OCI-M2 (cell line): ENCODE measurements at regions not wholly inside any gene's neighbourhood (a gene's known extent, or its start where the extent isn't known, plus 50 kb on each side); places are given as distances from the start of the nearest gene placed in this dataset.
"Not testable (repeated sequence)": the region's sequence is repeated elsewhere in the genome, so short reads cannot be mapped to it uniquely, and the experiment has no call there.

Experiments
- DNase-seq: peaks from one replicate; lab custom pipeline; 2025; ENCODE audit not compliant: unreplicated experiment; lab: John Stamatoyannopoulos, UW

- not testable (repeated sequence) for DNase-seq
These were observed 542.9 kb upstream of the CHD1 start for GRCh38 chr5:99471726-99472125.

- DNase-seq, result not testable (repeated sequence)
These were observed 542.4 kb upstream of the CHD1 start for GRCh38 chr5:99471178-99471577.

- DNase-seq, result not testable (repeated sequence)
These were observed 541.8 kb upstream of the CHD1 start for GRCh38 chr5:99470636-99471035.

- no peak for DNase-seq
These were observed 531.9 kb upstream of the CHD1 start for GRCh38 chr5:99460701-99461100.

- DNase-seq, result no peak
These were observed 524.4 kb upstream of the CHD1 start for GRCh38 chr5:99453196-99453595.

- DNase-seq, result no peak
These were observed 521.0 kb upstream of the CHD1 start for GRCh38 chr5:99449786-99450185.

- no peak for DNase-seq
These were observed 517.0 kb upstream of the CHD1 start for GRCh38 chr5:99445805-99446204.

- no peak for DNase-seq
These were observed 512.4 kb upstream of the CHD1 start for GRCh38 chr5:99441235-99441634.

- no peak for DNase-seq
These were observed 509.8 kb upstream of the CHD1 start for GRCh38 chr5:99438619-99439018.

GRCh38 chr5:99437986-99438385 lies 509.2 kb upstream of the CHD1 start:
- no peak for DNase-seq

- not testable (repeated sequence) for DNase-seq
These were observed 494.6 kb upstream of the CHD1 start for GRCh38 chr5:99423396-99423795.

GRCh38 chr5:99418640-99419039 lies 489.8 kb upstream of the CHD1 start:
- DNase-seq, result not testable (repeated sequence)

- DNase-seq, result not testable (repeated sequence)
These were observed 481.6 kb upstream of the CHD1 start for GRCh38 chr5:99410386-99410785.

GRCh38 chr5:99404764-99405302 lies 476.0 kb upstream of the CHD1 start:
- DNase-seq, result not testable (repeated sequence)

GRCh38 chr5:99400571-99400970 lies 471.8 kb upstream of the CHD1 start:
- not testable (repeated sequence) for DNase-seq

- no peak for DNase-seq
These were observed 470.2 kb upstream of the CHD1 start for GRCh38 chr5:99398976-99399375.

- no peak for DNase-seq
These were observed 457.7 kb upstream of the CHD1 start for GRCh38 chr5:99386406-99387077.

- DNase-seq, result no peak
These were observed 450.4 kb upstream of the CHD1 start for GRCh38 chr5:99379187-99379586.

GRCh38 chr5:99378443-99378842 lies 449.6 kb upstream of the CHD1 start:
- DNase-seq, result no peak

- DNase-seq, result no peak
These were observed 441.2 kb upstream of the CHD1 start for GRCh38 chr5:99369797-99370593.

- no peak for DNase-seq
These were observed 439.9 kb upstream of the CHD1 start for GRCh38 chr5:99368726-99369125.

GRCh38 chr5:99355881-99356280 lies 427.1 kb upstream of the CHD1 start:
- no peak for DNase-seq
